DOHH2 (cell line): ENCODE measurements at regions not wholly inside any gene's neighbourhood (a gene's known extent, or its start where the extent isn't known, plus 50 kb on each side); places are given as distances from the start of the nearest gene placed in this dataset.

Experiments used
- EZH2phosphoT487 ChIP-seq: fragments of 200-600 bp; sonication (generic); IDR thresholded peaks from 2 replicates; pipeline ENCODE4 v1.6.1; 2017; ENCODE audit warnings: borderline replicate concordance, mild to moderate bottlenecking, antibody characterized with exemption, low read length, moderate library complexity, mixed read lengths
- TF ChIP-seq, protein P1 (sequence below): fragments of 200-600 bp; sonication (generic); IDR thresholded peaks from one replicate; pipeline ENCODE4 v1.5.1; 2014; ENCODE audit warnings: antibody characterized with exemption, mild to moderate bottlenecking, low read depth, low read length; ENCODE audit not compliant: poor library complexity, severe bottlenecking

DNA sequence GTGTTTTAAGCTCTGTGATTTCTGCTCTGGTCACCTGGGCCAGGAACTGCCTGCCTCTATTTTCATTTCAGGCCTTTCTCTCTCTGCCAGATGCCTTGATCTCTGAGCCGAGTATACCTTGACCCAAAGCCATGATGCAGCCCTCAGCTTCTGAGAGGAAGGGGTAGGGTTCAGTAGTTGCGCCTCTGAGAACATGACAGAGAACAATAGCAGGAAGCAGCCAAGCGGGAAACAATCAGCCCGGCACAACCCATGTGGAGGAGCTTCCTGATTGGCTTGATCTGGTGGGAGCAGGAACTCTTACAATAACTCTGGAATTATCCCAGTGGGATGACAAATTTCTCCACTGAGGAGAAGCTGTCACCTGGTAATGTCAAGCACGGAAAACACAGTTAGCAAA, 127.4 kb downstream of the PALM2AKAP2 start:
- TF ChIP-seq, protein P1, sequence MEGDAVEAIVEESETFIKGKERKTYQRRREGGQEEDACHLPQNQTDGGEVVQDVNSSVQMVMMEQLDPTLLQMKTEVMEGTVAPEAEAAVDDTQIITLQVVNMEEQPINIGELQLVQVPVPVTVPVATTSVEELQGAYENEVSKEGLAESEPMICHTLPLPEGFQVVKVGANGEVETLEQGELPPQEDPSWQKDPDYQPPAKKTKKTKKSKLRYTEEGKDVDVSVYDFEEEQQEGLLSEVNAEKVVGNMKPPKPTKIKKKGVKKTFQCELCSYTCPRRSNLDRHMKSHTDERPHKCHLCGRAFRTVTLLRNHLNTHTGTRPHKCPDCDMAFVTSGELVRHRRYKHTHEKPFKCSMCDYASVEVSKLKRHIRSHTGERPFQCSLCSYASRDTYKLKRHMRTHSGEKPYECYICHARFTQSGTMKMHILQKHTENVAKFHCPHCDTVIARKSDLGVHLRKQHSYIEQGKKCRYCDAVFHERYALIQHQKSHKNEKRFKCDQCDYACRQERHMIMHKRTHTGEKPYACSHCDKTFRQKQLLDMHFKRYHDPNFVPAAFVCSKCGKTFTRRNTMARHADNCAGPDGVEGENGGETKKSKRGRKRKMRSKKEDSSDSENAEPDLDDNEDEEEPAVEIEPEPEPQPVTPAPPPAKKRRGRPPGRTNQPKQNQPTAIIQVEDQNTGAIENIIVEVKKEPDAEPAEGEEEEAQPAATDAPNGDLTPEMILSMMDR, result no peak
- TF ChIP-seq EZH2phosphoT487, result no peak
